HG03442 (cell line): ENCODE measurements at regions not wholly inside any gene's neighbourhood (a gene's known extent, or its start where the extent isn't known, plus 50 kb on each side); places are given as distances from the start of the nearest gene placed in this dataset.

ENCODE experiments used
- ATAC-seq: cut with Tn5 transposase; IDR thresholded peaks from one replicate; pipeline ENCODE4 v1.9.1; 2021; ENCODE audit warnings: mild to moderate bottlenecking, moderate library complexity; ENCODE audit not compliant: unreplicated experiment

DNA sequence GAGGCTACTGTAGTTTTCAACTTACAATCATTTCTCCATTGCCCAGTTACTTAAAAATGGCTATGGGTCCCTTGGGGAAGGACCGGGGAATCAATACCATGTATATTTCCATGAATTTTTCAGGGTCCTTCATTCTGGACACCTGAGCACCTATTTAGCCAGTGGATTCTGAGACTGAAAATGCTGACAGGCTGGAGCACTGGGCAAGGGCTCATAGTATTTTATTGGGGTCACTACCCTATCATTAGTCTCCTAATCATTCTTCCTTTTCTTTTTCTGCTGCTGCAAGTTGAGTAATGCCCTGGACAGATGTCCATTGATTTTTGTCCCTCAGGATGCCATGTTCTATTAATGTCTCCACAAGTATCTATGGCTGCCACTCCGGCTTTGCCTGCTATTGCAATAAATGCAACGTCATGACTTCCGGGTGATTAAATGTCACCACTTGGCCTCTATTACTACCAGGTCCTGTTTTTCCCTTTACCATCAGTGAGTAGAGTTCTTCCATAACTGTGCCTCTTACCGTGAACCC, 279.3 kb upstream of the FBXL7 start:
- ATAC-seq, result no peak

- ATAC-seq, result no peak
These were observed 284.9 kb upstream of the FBXL7 start for GRCh38 chr5:15215056-15215455.

DNA sequence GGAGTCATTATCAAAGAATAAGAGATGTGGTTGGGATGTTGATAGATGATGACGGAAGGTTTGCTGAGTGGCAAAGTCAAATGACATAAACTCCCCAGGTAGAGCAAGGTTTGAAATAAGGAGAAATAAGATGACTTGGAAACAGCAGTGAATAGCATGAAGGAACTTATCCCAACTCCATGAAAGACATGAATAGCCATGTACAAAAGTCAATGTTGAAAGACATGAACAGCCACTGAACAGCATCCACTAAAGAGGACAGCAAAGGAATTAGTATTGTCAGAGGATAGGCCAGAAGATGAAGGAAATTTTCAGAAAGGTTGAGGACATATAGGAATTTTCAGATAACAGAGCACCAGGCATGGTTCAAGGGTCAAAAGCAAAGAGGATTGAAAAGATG, 286.0 kb upstream of the FBXL7 start:
- no peak for ATAC-seq

DNA sequence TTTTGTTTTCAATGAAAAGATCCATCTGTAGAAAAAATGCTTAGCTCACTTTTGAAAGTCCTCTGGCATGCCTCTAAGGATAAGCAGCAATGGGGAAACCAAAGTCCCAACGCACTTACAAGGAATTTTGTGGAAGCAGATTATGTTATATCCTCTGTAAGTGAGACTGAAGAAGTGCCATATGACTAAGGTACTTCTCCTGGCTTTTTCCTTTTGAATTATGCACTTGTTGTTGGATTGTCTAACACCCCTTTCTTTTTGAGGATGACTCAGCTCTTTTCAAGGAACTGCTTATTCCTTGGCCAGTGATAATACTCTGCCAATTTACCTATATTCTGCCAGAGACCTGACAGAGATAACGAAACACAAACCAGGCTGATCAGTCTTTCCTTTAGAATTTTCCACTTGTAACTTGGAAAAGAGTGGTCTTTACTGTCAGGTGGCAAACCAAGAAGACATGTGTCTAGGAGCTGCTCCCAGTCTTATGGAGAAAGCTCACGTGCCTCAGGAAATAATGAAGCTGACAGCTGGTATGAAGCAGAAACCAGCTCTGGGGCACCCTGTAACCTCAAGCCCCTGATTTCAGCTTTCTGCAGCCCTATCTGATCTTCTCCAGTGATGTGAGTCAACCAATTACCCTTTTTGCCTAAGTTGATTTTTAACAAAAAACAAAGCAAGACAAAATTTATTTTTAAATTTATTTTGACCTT, 290.8 kb upstream of the FBXL7 start:
- ATAC-seq, result no peak

DNA sequence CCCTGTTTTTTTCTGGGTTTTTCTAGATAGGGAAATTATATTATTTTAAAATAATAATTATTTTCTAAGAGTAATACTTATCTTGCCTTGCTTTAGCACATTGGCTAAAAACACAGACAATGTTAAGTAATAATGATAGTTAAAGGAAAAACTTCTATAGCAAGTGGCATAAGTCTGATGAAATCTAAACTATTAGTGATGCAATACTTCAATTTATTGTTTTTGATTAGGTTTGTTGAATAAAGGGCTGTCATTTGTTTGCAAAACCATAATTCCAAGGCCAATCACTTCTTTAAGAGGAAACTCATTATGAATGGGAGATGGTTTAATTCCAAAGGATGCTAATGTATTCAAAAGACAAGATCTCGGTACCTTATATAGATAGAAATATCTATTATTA, 293.8 kb upstream of the FBXL7 start:
- ATAC-seq, result no peak

- ATAC-seq, result no peak
These were observed 296.6 kb upstream of the FBXL7 start for GRCh38 chr5:15203376-15203775.

DNA sequence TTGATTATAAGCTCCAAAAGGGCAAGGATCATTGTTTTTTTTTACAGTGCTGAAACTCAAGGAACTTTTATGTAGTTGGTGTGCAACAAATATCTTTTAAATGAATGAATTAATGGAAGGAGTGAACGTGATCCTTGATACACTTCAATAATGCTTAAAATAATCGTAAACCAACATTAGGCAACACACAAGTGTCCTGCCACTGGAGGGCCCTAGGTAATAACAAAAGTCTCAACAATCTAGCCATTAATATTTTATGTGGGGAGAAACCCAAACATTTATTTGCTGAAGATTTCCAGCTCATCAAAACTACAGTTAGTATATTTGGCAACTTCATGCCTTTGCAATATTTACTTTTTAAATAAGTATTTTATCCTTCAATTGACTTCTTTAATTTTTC, 309.0 kb upstream of the FBXL7 start:
- ATAC-seq, result no peak

DNA sequence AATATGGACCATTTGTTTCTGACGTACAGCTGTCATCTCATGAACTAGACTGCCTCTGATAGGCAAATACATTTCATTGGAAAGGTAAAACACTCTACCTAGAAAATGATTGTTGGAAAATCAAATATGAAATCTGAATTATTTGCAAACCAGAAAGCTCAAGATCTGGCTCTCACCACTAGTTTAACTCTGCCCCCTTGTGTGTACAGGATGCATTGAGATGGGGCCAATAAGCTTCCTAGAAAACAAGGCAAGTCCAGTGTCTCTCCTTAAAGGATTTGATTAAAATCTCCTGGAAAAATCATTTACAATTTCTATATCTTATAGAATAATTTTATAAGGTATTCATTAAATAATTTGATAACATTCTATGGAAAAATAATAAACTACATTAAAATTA, 311.9 kb upstream of the ANKH start:
- ATAC-seq, result no peak

- no peak for ATAC-seq
These were observed 298.6 kb upstream of the ANKH start for GRCh38 chr5:15170173-15170572.

GRCh38 chr5:15168358-15168757, 296.8 kb upstream of the ANKH start:
- ATAC-seq, result no peak

- ATAC-seq, result no peak
These were observed 288.5 kb upstream of the ANKH start for GRCh38 chr5:15160091-15160490.

- no peak for ATAC-seq
These were observed 288.0 kb upstream of the ANKH start for GRCh38 chr5:15159606-15160005.

GRCh38 chr5:15142458-15142857, 270.9 kb upstream of the ANKH start:
- ATAC-seq, result no peak

DNA sequence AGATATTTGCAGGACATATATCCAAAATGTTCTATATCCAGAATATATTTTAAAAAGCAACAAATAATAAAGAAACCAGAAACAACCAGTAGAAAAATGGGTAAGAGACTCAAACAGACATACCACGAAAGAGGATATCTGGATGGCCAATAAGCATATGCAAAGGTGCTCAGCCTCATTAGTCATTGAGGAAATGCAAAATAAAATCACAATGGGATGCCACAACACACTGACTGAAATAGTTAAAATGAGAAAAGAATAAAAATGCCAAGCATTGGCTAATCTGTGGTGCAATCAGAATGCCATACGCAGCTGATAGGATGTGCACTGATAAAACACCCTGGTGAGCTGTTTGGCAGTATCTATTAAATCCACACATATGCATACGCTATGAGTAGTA, 265.8 kb upstream of the ANKH start:
- no peak for ATAC-seq

DNA sequence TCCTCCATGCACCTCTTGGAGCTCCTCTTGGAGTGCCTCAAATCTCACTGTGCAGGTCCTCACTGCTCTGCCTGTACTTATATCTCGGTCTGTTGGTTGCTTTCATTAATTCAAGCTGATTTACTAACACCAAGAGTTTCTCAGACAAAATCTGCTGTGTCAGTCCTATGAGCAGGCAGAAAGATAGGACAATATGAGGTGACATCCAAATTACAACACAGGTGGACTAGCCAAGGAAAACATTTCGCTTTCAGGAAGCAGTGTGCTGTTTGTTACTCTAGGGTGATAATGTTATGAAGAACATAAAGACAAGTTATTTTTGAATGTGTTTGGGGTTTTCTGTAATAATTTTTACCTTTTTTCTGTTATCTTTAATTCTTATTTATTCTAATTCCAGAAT, 264.1 kb upstream of the ANKH start:
- ATAC-seq, result no peak

GRCh38 chr5:15133456-15133965, 261.9 kb upstream of the ANKH start:
- no peak for ATAC-seq

DNA sequence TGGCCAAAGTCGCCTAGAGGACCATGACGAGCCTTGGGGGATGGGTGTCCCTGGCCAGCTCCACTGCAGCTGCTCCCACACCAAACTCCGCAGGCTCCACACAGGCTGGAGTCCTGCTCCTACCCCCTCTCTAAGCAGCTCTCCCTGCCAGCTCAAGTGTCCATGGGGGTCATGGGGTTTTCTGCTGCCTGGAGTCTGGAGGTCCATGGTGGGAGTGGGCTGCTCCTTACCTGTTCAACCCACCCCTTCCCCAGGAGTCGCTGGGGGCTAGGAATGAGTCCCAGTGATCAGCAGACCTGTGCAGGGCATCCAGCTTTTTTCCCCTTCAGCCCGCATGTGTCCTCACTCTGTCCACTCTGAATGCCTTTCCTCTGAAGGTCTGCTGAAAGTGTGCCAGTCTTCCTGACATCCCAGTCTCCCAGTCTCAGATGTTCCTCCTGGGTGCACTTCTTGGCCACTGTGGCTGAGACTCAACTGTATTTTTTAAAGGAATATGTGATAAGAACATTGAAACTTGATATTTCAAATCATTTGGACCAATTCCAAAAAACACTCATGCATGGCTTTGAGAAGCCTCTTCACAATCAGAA, 261.3 kb upstream of the ANKH start:
- no peak for ATAC-seq

- ATAC-seq, result no peak
These were observed 260.3 kb upstream of the ANKH start for GRCh38 chr5:15131909-15132308.

DNA sequence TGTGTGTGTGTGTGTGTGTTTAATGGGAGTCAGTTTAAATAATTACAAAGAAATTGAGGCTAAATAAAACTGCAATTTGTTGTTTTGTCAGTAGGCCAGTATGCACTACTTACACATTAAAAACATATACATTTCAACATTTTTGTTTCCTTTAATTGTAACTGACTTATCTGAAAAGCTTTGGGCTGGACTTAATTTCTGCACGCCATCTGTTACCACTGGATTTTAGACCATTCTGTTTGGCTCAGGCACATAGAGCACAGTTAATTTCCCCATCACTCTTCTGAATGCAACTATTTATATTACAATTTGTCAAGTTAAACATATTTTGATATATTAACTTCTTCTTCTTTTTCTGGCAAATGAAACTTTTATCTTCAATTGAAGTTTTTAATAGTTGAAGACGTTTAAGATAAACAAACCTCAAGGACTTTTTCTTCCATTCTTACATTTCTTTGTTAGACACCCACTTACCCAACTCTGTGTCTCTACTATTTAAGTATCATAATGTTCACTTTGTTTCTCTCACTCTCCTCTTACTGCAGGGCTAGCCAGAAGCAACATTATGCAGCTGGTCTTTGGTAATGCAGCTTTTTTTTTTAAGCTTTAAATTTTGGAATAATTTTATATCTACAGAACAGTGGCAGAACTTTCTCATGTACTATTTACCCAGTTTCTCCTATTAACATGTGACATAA, 253.4 kb upstream of the ANKH start:
- no peak for ATAC-seq

- no peak for ATAC-seq
These were observed 252.9 kb upstream of the ANKH start for GRCh38 chr5:15124461-15124860.

DNA sequence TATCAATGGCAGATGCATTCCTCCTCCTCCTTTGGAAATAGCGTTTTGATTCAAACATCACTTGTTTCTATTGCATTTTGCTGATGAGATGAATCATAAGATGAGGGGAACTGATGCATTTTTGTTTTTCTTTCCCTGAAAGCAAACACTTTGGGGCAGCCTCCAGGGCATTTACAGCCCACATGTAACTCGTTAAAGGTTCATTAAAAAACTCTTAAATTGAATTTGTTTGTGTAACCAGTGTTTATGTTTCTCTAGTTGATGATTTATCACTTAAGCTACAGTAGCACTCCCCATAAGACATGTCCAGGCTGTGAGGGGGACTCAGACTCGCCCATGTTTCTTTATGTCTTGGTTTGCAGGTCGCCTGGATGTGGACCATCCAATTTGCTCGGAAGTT, 246.1 kb upstream of the ANKH start:
- ATAC-seq, result no peak

GRCh38 chr5:15116996-15117395, 245.4 kb upstream of the ANKH start:
- ATAC-seq, result no peak
